K562 (cell line): ENCODE measurements at regions not wholly inside any gene's neighbourhood (a gene's known extent, or its start where the extent isn't known, plus 50 kb on each side); places are given as distances from the start of the nearest gene placed in this dataset.

ENCODE experiments used
- CBX5 ChIP-seq: IDR thresholded peaks from 2 replicates; pipeline ENCODE4 v1.6.1; 2014; ENCODE audit warnings: low read depth, borderline replicate concordance
- CBX8 ChIP-seq: fragments of 200-600 bp; sonication (generic); IDR thresholded peaks from 2 replicates; pipeline ENCODE4 v1.6.1; 2012; ENCODE audit warnings: borderline replicate concordance, mixed run types, low read depth, mild to moderate bottlenecking, moderate library complexity, mixed read lengths, low read length, control low read depth, inconsistent platforms; ENCODE audit not compliant: poor library complexity, severe bottlenecking; ENCODE audit errors: extremely low read depth
- HNRNPLL ChIP-seq: fragments of 200-400 bp; formaldehyde crosslinking; IDR thresholded peaks from 2 replicates; pipeline ENCODE4 v1.6.1; 2017; ENCODE audit warnings: low read length, low read depth, mild to moderate bottlenecking; ENCODE audit not compliant: poor library complexity, severe bottlenecking
- SPI1 ChIP-seq: IDR thresholded peaks from 2 replicates; pipeline ENCODE4 v1.6.1; 2011; ENCODE audit warnings: low read depth, low read length, control low read depth, borderline replicate concordance
- TAF7 ChIP-seq: fragments of 450-650 bp; IDR thresholded peaks from 2 replicates; pipeline ENCODE4 v1.6.1; 2016; ENCODE audit warnings: missing genetic modification characterization, missing compliant biosample characterization
- TF ChIP-seq, protein P1 (sequence below), 3 experiments: IDR thresholded peaks in 2 of 3; conservative IDR thresholded peaks in 1 of 3; 2 replicates each; pipeline ENCODE4 v1.5.1; 2011 to 2012; ENCODE audit warnings: low read length in 3 of 3, mild to moderate bottlenecking in 3 of 3, control low read depth in 2 of 3, improper control_type of control experiment in 1 of 3, inconsistent platforms in 1 of 3, low read depth in 1 of 3, mixed read lengths in 1 of 3, moderate library complexity in 1 of 3; ENCODE audit not compliant: insufficient read depth in 2 of 3
- TF ChIP-seq, protein P2 (sequence below), 2 experiments: fragments of 200-800 bp in 1 of 2; sonication (Bioruptor generic) in 1 of 2; sonication (generic) in 1 of 2; formaldehyde crosslinking in 1 of 2; IDR thresholded peaks in 1 of 2; conservative IDR thresholded peaks in 1 of 2; 2 replicates each; pipeline versions ENCODE4 v1.5.0 to v1.6.1; 2016 to 2020; ENCODE audit warnings: missing compliant biosample characterization in 1 of 2, missing genetic modification characterization in 1 of 2, missing genetic modification reagents in 1 of 2

DNA sequence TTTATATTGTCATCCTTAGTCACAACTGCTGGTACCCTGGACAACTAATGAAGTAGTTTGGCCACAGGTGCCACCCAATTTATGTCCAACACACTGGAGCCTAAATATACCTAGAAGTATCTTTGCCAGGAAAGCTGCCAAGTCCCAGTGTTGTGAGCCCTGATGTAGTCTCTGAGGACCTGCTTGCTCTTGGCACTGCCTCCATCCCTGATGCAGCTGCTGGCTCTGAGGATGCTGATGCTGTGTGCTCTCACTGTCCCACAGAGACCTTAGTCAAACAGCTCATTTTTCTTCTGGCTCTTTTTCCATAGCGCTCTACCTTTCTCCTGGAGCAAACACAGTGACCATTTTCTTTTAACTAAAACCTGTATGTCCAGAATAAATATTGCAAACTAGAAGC lies 1535.4 kb upstream of the ADGRL3 start:
- TF ChIP-seq HNRNPLL (no peak), TAF7 (tag) (no peak), SPI1 (no peak), CBX5 (no peak), CBX8 (no peak)
- TF ChIP-seq, protein P1, sequence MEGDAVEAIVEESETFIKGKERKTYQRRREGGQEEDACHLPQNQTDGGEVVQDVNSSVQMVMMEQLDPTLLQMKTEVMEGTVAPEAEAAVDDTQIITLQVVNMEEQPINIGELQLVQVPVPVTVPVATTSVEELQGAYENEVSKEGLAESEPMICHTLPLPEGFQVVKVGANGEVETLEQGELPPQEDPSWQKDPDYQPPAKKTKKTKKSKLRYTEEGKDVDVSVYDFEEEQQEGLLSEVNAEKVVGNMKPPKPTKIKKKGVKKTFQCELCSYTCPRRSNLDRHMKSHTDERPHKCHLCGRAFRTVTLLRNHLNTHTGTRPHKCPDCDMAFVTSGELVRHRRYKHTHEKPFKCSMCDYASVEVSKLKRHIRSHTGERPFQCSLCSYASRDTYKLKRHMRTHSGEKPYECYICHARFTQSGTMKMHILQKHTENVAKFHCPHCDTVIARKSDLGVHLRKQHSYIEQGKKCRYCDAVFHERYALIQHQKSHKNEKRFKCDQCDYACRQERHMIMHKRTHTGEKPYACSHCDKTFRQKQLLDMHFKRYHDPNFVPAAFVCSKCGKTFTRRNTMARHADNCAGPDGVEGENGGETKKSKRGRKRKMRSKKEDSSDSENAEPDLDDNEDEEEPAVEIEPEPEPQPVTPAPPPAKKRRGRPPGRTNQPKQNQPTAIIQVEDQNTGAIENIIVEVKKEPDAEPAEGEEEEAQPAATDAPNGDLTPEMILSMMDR (IDR thresholded peaks at IDR 0.05 in 2 of 3, conservative IDR thresholded peaks at IDR 0.05 in 1 of 3; ENCODE audit: insufficient read depth in 2 of 3, low read depth in 1 of 3, low read length in 3 of 3): no peak
- TF ChIP-seq, protein P2, sequence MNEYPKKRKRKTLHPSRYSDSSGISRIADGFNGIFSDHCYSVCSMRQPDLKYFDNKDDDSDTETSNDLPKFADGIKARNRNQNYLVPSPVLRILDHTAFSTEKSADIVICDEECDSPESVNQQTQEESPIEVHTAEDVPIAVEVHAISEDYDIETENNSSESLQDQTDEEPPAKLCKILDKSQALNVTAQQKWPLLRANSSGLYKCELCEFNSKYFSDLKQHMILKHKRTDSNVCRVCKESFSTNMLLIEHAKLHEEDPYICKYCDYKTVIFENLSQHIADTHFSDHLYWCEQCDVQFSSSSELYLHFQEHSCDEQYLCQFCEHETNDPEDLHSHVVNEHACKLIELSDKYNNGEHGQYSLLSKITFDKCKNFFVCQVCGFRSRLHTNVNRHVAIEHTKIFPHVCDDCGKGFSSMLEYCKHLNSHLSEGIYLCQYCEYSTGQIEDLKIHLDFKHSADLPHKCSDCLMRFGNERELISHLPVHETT (CRISPR knock-in tag; conservative IDR thresholded peaks at IDR 0.05 in 1 of 2, IDR thresholded peaks at IDR 0.05 in 1 of 2): no peak
